ENCODE measurements at regions not wholly inside any gene's neighbourhood (a gene's known extent, or its start where the extent isn't known, plus 50 kb on each side); places are given as distances from the start of the nearest gene placed in this dataset.

- ATAC-seq (no peak), DNase-seq (no peak)
- Histone ChIP-seq H3K4me3 (no peak overlapping the region), H3K9me3 (no peaks in the 10 kb centered on the region), H3K36me3 (ENCODE audit: low read depth) (no peaks in the 10 kb centered on the region), H3K4me1 (ENCODE audit: low read depth) (no peaks in the 10 kb centered on the region)
- intact Hi-C loops (cut with DNase I, micrococcal nuclease): no loop called here
- no peak for TF ChIP-seq CTCF (IDR thresholded peaks at IDR 0.05)
These were observed 70.8 kb downstream of the BLID start for GRCh38 chr11:122045181-122045586.

DNA sequence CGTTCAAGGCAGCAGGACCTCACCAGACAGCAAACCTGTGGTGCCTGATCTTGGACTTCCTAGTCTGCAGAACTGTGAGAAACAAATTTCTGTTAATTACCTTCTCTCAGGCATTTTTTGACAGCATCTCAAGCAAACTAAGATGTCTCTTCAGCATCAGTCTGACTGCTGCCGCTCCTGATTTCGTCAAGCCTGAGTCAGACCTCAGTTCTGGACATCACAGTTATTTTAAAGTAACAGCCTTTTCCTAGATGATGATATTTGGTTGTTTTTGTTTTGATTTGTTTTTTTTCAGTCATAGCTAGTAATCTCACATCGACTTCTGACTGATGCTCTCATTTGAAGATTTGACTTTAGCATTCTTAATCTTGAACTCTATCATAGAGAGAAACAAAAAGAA lies 71.9 kb downstream of the BLID start:
- intact Hi-C loops (cut with DNase I, micrococcal nuclease): no loop called here
- DNase-seq (no peak), ATAC-seq (no peak)
- no peak for TF ChIP-seq CTCF (IDR thresholded peaks at IDR 0.05)
- no peaks in the 10 kb centered on the region for H3K9me3 ChIP-seq
- no peaks in the 10 kb centered on the region for H3K36me3 ChIP-seq (ENCODE audit: low read depth)
- H3K4me1 ChIP-seq (ENCODE audit: low read depth): no peaks in the 10 kb centered on the region
- no peak overlapping the region for H3K4me3 ChIP-seq

DNA sequence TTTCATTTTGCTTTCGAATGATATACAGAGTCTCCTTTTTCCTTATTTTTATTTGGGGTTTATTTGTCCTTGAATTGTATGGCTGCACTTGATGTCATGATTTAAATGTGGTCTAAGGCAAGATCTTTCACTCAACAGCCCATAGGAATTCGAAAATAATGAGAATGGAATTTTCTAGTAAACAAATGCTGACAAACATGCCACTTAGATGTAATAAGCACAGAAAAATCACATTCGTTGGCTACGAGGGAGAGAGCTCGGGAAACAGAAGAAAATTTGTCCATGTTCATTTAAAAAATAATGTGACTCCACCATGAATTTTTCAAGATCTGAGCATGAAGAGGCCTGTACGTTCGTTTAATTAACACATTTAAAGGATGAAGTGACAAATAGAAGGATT lies 73.0 kb downstream of the BLID start:
- DNase-seq (no peak), ATAC-seq (no peak)
- intact Hi-C loops (cut with DNase I, micrococcal nuclease): no loop called here
- H3K4me3 ChIP-seq: no peak overlapping the region
- H3K36me3 ChIP-seq (ENCODE audit: low read depth): no peaks in the 10 kb centered on the region
- H3K4me1 ChIP-seq (ENCODE audit: low read depth): no peaks in the 10 kb centered on the region
- no peaks in the 10 kb centered on the region for H3K9me3 ChIP-seq
- TF ChIP-seq CTCF (IDR thresholded peaks at IDR 0.05): no peak

DNA sequence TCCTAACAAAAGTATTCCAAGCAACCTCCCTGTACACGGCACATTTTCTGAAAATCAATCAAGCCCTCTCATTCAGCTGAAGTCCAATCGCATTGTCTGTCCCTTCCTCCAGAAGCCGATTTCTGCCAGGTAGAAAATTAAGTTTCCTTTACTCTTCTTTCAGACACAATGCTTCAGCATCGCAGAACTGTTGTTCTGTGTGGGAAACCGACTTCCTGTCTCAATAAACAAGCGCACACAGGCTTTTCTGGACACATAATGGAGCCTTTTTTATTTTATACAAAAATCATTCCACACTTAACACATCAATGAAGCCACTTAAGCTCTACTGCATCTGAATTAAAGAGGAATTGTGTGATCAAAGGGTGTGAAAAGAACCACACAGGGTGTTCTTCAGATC lies 75.6 kb downstream of the BLID start:
- intact Hi-C loops (cut with DNase I, micrococcal nuclease): no loop called here
- ATAC-seq (no peak), DNase-seq (no peak)
- no peaks in the 10 kb centered on the region for H3K4me1 ChIP-seq (ENCODE audit: low read depth)
- no peaks in the 10 kb centered on the region for H3K36me3 ChIP-seq (ENCODE audit: low read depth)
- H3K4me3 ChIP-seq: no peak overlapping the region
- H3K9me3 ChIP-seq: no peaks in the 10 kb centered on the region
- no peak for TF ChIP-seq CTCF (IDR thresholded peaks at IDR 0.05)

- no peak for TF ChIP-seq CTCF (IDR thresholded peaks at IDR 0.05)
- Histone ChIP-seq H3K4me1 (ENCODE audit: low read depth) (no peaks in the 10 kb centered on the region), H3K36me3 (ENCODE audit: low read depth) (no peaks in the 10 kb centered on the region), H3K9me3 (no peaks in the 10 kb centered on the region), H3K4me3 (no peak overlapping the region)
- DNase-seq (no peak), ATAC-seq (no peak)
- intact Hi-C loops (cut with DNase I, micrococcal nuclease): no loop called here
These were observed 77.5 kb downstream of the BLID start for GRCh38 chr11:122038543-122038942.

- H3K36me3 ChIP-seq (ENCODE audit: low read depth): no peaks in the 10 kb centered on the region
- no peak for TF ChIP-seq CTCF (IDR thresholded peaks at IDR 0.05)
- no peaks in the 10 kb centered on the region for H3K9me3 ChIP-seq
- no peak overlapping the region for H3K4me3 ChIP-seq
- H3K4me1 ChIP-seq (ENCODE audit: low read depth): no peaks in the 10 kb centered on the region
- DNase-seq (no peak), ATAC-seq (no peak)
- intact Hi-C loops (cut with DNase I, micrococcal nuclease): no loop called here
These were observed 78.1 kb downstream of the BLID start for GRCh38 chr11:122037911-122038310.

All from mucosa of descending colon (tissue), 3 donors.